Activated gamma-delta T cell treated with Interleukin-2 at 50 U/mL for 16 hours (primary cell): ENCODE measurements at regions not wholly inside any gene's neighbourhood (a gene's known extent, or its start where the extent isn't known, plus 50 kb on each side); places are given as distances from the start of the nearest gene placed in this dataset.
"Not testable (repeated sequence)": the region's sequence is repeated elsewhere in the genome, so short reads cannot be mapped to it uniquely, and the experiment has no call there.

Experiments used
- DNase-seq: peaks from one replicate; pipeline ENCODE4 v3.0.0-alpha.2; 2020

GRCh38 chr7:15845868-15846267 lies 159.4 kb upstream of the MEOX2 start:
- DNase-seq, result no peak

- DNase-seq, result no peak
Measured at GRCh38 chr7:15845461-15845860, 159.0 kb upstream of the MEOX2 start.

- no peak for DNase-seq
Measured at GRCh38 chr7:15839416-15840100, 153.1 kb upstream of the MEOX2 start.

- no peak for DNase-seq
Measured at GRCh38 chr7:15838265-15838664, 151.8 kb upstream of the MEOX2 start.

GRCh38 chr7:15837306-15837950 lies 150.9 kb upstream of the MEOX2 start:
- DNase-seq, result no peak

- DNase-seq, result no peak
Measured at GRCh38 chr7:15836651-15837050, 150.2 kb upstream of the MEOX2 start.

GRCh38 chr7:15836041-15836440 lies 149.6 kb upstream of the MEOX2 start:
- no peak for DNase-seq

GRCh38 chr7:15834446-15834845 lies 148.0 kb upstream of the MEOX2 start:
- DNase-seq, result no peak

GRCh38 chr7:15832996-15833395 lies 146.5 kb upstream of the MEOX2 start:
- no peak for DNase-seq

- no peak for DNase-seq
Measured at GRCh38 chr7:15831606-15832005, 145.1 kb upstream of the MEOX2 start.

- DNase-seq, result no peak
Measured at GRCh38 chr7:15829691-15830090, 143.2 kb upstream of the MEOX2 start.

GRCh38 chr7:15828881-15829280 lies 142.4 kb upstream of the MEOX2 start:
- no peak for DNase-seq

GRCh38 chr7:15821484-15822427 lies 135.3 kb upstream of the MEOX2 start:
- no peak for DNase-seq

GRCh38 chr7:15820319-15820718 lies 133.8 kb upstream of the MEOX2 start:
- DNase-seq, result no peak

- no peak for DNase-seq
Measured at GRCh38 chr7:15816835-15817426, 130.4 kb upstream of the MEOX2 start.

- no peak for DNase-seq
Measured at GRCh38 chr7:15813448-15813847, 127.0 kb upstream of the MEOX2 start.

GRCh38 chr7:15810383-15810782 lies 123.9 kb upstream of the MEOX2 start:
- DNase-seq, result not testable (repeated sequence)

GRCh38 chr7:15809936-15810335 lies 123.5 kb upstream of the MEOX2 start:
- DNase-seq, result not testable (repeated sequence)

- no peak for DNase-seq
Measured at GRCh38 chr7:15805891-15806290, 119.4 kb upstream of the MEOX2 start.

- DNase-seq, result no peak
Measured at GRCh38 chr7:15802425-15802824, 115.9 kb upstream of the MEOX2 start.

- no peak for DNase-seq
Measured at GRCh38 chr7:15801551-15801950, 115.1 kb upstream of the MEOX2 start.

GRCh38 chr7:15801041-15801440 lies 114.6 kb upstream of the MEOX2 start:
- no peak for DNase-seq

GRCh38 chr7:15798081-15798480 lies 111.6 kb upstream of the MEOX2 start:
- no peak for DNase-seq
